Endothelial cell of umbilical vein (primary cell): ENCODE measurements at regions not wholly inside any gene's neighbourhood (a gene's known extent, or its start where the extent isn't known, plus 50 kb on each side); places are given as distances from the start of the nearest gene placed in this dataset.
"Not testable (repeated sequence)": the region's sequence is repeated elsewhere in the genome, so short reads cannot be mapped to it uniquely, and the experiment has no call there.

ENCODE experiments used
- BruUV-seq: library from RNA; stranded (reverse); fragments of 400-500 nt; replicated peaks from 2 replicates; lab custom pipeline; 2021; lab: Mats Ljungman, UMichigan
- CTCF ChIA-PET: fragments of 300-600, 350-600 bp; sonication (Branson Sonifier 250); formaldehyde crosslinking; loops from one replicate; lab custom pipeline; 2021; ENCODE audit warnings: antibody characterized with exemption, inconsistent platforms; lab: Charles Lee
- POLR2A ChIA-PET: fragments of 300-600, 350-600 bp; sonication (Branson Sonifier 250); formaldehyde crosslinking; loops from one replicate; lab custom pipeline; 2021; ENCODE audit warnings: antibody characterized with exemption, inconsistent platforms; lab: Charles Lee
- DNase-seq: peaks from one replicate; pipeline ENCODE4 v3.0.0-alpha.2; 2011; ENCODE audit warnings: low read depth, low spot score
- FAIRE-seq: peaks from 2 replicates; lab custom pipeline; 2011; peaks lifted over from hg19 to GRCh38; lab: Jason Lieb, UNC
- H2AFZ ChIP-seq: 2 replicates; pipeline ENCODE4 v1.6.0; 2012; ENCODE audit warnings: low read depth, low read length, control low read depth, inconsistent platforms
- H3K27ac ChIP-seq: 2 replicates; pipeline ENCODE4 v1.5.1; 2011; ENCODE audit warnings: low read depth, mild to moderate bottlenecking, control low read depth, low read length, moderate library complexity; ENCODE audit not compliant: insufficient read depth
- H3K27me3 ChIP-seq, 2 experiments: 2 replicates each; pipeline versions ENCODE4 v1.6.0 to v1.6.1; 2011; ENCODE audit warnings: low read length in 2 of 2, mixed read lengths in 1 of 2; ENCODE audit not compliant: control insufficient read depth in 2 of 2, insufficient read depth in 2 of 2
- H3K36me3 ChIP-seq, 2 experiments: 2 replicates in 1 of 2; 3 replicates in 1 of 2; pipeline ENCODE4 v1.5.1; 2011; ENCODE audit warnings: low read length in 2 of 2, mild to moderate bottlenecking in 1 of 2, moderate library complexity in 1 of 2; ENCODE audit not compliant: control insufficient read depth in 2 of 2, insufficient read depth in 2 of 2; ENCODE audit errors: extremely low read depth in 1 of 2
- H3K4me1 ChIP-seq: 3 replicates; pipeline ENCODE4 v1.5.1; 2011; ENCODE audit warnings: mild to moderate bottlenecking, low read length; ENCODE audit not compliant: control insufficient read depth, insufficient read depth; ENCODE audit errors: extremely low read depth
- H3K4me2 ChIP-seq: 2 replicates; pipeline ENCODE4 v1.6.1; 2011; ENCODE audit warnings: low read length, control low read depth, mixed read lengths; ENCODE audit not compliant: insufficient read depth
- H3K4me3 ChIP-seq, 3 experiments: fragments of 200-600 bp in 1 of 3; sonication (generic), shearing (Covaris generic) in 1 of 3; replicated peaks in 1 of 3; 2 replicates each; pipeline ENCODE4 v1.5.1; 2011 to 2016; ENCODE audit warnings: control low read depth in 3 of 3, low read length in 3 of 3, mild to moderate bottlenecking in 2 of 3, inconsistent platforms in 1 of 3, low read depth in 1 of 3, moderate library complexity in 1 of 3; ENCODE audit not compliant: insufficient read depth in 1 of 3
- H3K79me2 ChIP-seq: 2 replicates; pipeline ENCODE4 v1.6.0; 2012; ENCODE audit warnings: low read length, inconsistent platforms; ENCODE audit not compliant: control insufficient read depth, insufficient read depth
- H3K9ac ChIP-seq: replicated peaks from 2 replicates; pipeline ENCODE3; 2011; ENCODE audit warnings: low read length, control low read depth; ENCODE audit not compliant: insufficient read depth; ENCODE audit errors: extremely low read depth
- H3K9me1 ChIP-seq: replicated peaks from 3 replicates; pipeline ENCODE4 v1.6.0; 2011; ENCODE audit warnings: mild to moderate bottlenecking, low read length; ENCODE audit not compliant: control insufficient read depth, insufficient read depth; ENCODE audit errors: extremely low read depth
- H3K9me3 ChIP-seq: replicated peaks from 2 replicates; pipeline ENCODE4 v1.5.1; 2012; ENCODE audit warnings: low read length, inconsistent platforms; ENCODE audit not compliant: control insufficient read depth, insufficient read depth
- H4K20me1 ChIP-seq: replicated peaks from 2 replicates; pipeline ENCODE3; 2011; ENCODE audit warnings: mild to moderate bottlenecking, low read length; ENCODE audit not compliant: control insufficient read depth, insufficient read depth; ENCODE audit errors: extremely low read depth
- EZH2 ChIP-seq: IDR thresholded peaks from 2 replicates; pipeline ENCODE4 v1.6.1; 2012; ENCODE audit warnings: borderline replicate concordance, low read depth, mild to moderate bottlenecking, moderate library complexity, low read length, inconsistent platforms; ENCODE audit not compliant: severe bottlenecking
- FOS ChIP-seq: IDR thresholded peaks from 2 replicates; pipeline ENCODE4 v1.6.1; 2011; ENCODE audit warnings: mild to moderate bottlenecking, low read length, moderate library complexity, borderline replicate concordance; ENCODE audit not compliant: insufficient read depth
- GATA2 ChIP-seq: IDR thresholded peaks from 2 replicates; pipeline ENCODE4 v1.7.0; 2011; ENCODE audit warnings: low read depth, mild to moderate bottlenecking, moderate library complexity, mixed read lengths, low read length; ENCODE audit not compliant: insufficient read length, insufficient read depth
- JUN ChIP-seq: IDR thresholded peaks from 2 replicates; pipeline ENCODE4 v1.6.1; 2011; ENCODE audit warnings: borderline replicate concordance, low read depth; ENCODE audit not compliant: insufficient read length, insufficient read depth
- MAX ChIP-seq: IDR thresholded peaks from 2 replicates; pipeline ENCODE4 v1.6.1; 2011; ENCODE audit not compliant: insufficient read depth, insufficient read length
- MYC ChIP-seq: IDR thresholded peaks from one replicate; pipeline ENCODE4 v1.6.1; 2011; ENCODE audit warnings: mild to moderate bottlenecking, low read depth, low read length
- POLR2A ChIP-seq: IDR thresholded peaks from 2 replicates; pipeline ENCODE4 v1.6.1; 2012; ENCODE audit warnings: low read depth, mild to moderate bottlenecking, control low read depth, low read length
- POLR2AphosphoS5 ChIP-seq: IDR thresholded peaks from 2 replicates; pipeline ENCODE4 v1.6.1; 2012; ENCODE audit warnings: low read depth, mild to moderate bottlenecking, control low read depth, low read length, moderate library complexity; ENCODE audit not compliant: insufficient read depth
- dilution Hi-C: fragments of 300-500 bp; cut with MboI; formaldehyde crosslinking; loops from one replicate; pipeline ENCODE4 v1.15.0; 2019; ENCODE audit warnings: low sequenced_read_pairs; ENCODE audit not compliant: extremely low pct_ligation_motif_present
- intact Hi-C: fragments of 100-400 bp; cut with micrococcal nuclease; formaldehyde crosslinking; loops from one replicate; pipeline ENCODE4 v1.10.0; 2022
- TF ChIP-seq, protein P1 (sequence below), 2 donors: IDR thresholded peaks; 1 replicate in 1 of 2; 2 replicates in 1 of 2; pipeline ENCODE4 v1.5.1; 2011; ENCODE audit warnings: low read length in 2 of 2, mild to moderate bottlenecking in 2 of 2, moderate library complexity in 2 of 2, control low read depth in 1 of 2, inconsistent platforms in 1 of 2, low read depth in 1 of 2; ENCODE audit not compliant: insufficient read depth in 1 of 2; ENCODE audit errors: extremely low read depth in 1 of 2

DNA sequence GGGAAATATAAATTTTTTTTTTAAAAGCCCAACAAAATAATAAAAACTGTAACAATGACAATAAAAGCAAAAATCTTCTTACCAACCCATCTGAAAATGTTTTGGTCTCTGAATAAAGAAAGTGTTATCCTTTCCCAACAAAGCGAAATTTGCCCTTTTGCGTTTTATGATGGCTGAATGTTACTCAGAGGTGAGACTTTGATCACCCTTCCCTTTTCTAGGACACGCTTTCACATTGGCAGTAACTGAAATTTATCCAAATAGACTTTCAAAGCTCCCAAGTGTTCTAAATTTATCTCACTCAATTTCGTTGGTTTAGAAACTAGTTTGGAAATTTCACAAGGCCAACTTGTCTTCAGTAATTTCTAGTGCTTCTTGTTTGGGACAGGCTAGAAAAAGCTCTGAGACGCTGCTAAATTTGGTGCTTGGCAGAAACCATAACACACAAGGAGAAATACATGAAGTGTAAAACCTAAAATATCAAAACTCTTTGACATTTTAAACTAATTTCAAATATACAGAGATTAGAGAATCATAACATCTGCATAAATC lies 354.5 kb upstream of the CITED2 start:
- no peak overlapping the region for H3K4me2 ChIP-seq
- H3K79me2 ChIP-seq = no peaks in the 10 kb centered on the region
- H3K9me1 ChIP-seq = no peaks in the 10 kb centered on the region
- H3K36me3 ChIP-seq = no peaks in the 10 kb centered on the region
- no peaks in the 10 kb centered on the region for H3K9me3 ChIP-seq
- FAIRE-seq (peak; percentile 15), DNase-seq (no peak)
- H3K9ac ChIP-seq = no peak overlapping the region
- BruUV-seq = no TSS peak
- CTCF ChIA-PET = no interaction called here
- H2AFZ ChIP-seq = no peak overlapping the region
- H3K27me3 ChIP-seq = no peaks in the 10 kb centered on the region
- peaks cover 12% of the 10 kb centered on the region for H3K4me1 ChIP-seq
- H4K20me1 ChIP-seq = no peaks in the 10 kb centered on the region
- no peak overlapping the region for H3K4me3 ChIP-seq
- TF ChIP-seq POLR2AphosphoS5 (no peak), JUN (no peak), MAX (no peak), MYC (no peak), GATA2 (no peak), POLR2A (no peak), EZH2 (no peak), FOS (no peak)
- TF ChIP-seq, protein P1, sequence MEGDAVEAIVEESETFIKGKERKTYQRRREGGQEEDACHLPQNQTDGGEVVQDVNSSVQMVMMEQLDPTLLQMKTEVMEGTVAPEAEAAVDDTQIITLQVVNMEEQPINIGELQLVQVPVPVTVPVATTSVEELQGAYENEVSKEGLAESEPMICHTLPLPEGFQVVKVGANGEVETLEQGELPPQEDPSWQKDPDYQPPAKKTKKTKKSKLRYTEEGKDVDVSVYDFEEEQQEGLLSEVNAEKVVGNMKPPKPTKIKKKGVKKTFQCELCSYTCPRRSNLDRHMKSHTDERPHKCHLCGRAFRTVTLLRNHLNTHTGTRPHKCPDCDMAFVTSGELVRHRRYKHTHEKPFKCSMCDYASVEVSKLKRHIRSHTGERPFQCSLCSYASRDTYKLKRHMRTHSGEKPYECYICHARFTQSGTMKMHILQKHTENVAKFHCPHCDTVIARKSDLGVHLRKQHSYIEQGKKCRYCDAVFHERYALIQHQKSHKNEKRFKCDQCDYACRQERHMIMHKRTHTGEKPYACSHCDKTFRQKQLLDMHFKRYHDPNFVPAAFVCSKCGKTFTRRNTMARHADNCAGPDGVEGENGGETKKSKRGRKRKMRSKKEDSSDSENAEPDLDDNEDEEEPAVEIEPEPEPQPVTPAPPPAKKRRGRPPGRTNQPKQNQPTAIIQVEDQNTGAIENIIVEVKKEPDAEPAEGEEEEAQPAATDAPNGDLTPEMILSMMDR (IDR thresholded peaks at IDR 0.05; ENCODE audit: extremely low read depth in 1 of 2, insufficient read depth in 1 of 2, low read depth in 1 of 2, low read length in 2 of 2) = no peak
- no peak overlapping the region for H3K27ac ChIP-seq
- intact Hi-C loops (no loop called here), dilution Hi-C loops (no loop called here)
- POLR2A ChIA-PET = no interaction called here

DNA sequence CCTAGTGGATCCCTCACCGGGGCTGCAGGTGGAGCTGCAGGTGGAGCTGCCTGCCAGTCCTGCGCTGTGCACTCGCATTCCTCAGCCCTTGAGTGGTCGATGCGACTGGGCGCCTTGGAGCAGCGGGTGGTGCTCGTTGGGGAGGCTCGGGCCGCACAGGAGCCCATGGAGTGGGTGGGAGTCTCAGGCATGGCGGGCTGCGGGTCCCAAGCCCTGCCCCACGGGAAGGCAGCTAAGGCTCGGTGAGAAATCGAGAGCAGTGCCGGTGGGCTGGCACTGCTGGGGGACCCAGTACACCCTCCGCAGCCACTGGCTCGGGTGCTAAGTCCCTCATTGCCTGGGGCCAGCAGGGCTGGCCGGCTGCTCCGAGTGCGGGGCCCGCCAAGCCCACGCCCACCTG lies 351.8 kb upstream of the CITED2 start:
- intact Hi-C loops, H3K27ac ChIP-seq, H3K27me3 ChIP-seq, H3K9me1 ChIP-seq, POLR2A ChIA-PET, H3K36me3 ChIP-seq, H2AFZ ChIP-seq, H3K9me3 ChIP-seq, H4K20me1 ChIP-seq, H3K4me2 ChIP-seq, dilution Hi-C loops, H3K79me2 ChIP-seq, CTCF ChIA-PET, H3K9ac ChIP-seq, H3K4me3 ChIP-seq, DNase-seq, H3K4me1 ChIP-seq, FAIRE-seq, BruUV-seq: not testable (repeated sequence)
